Natural killer cell (primary cell): ENCODE measurements at regions not wholly inside any gene's neighbourhood (a gene's known extent, or its start where the extent isn't known, plus 50 kb on each side); places are given as distances from the start of the nearest gene placed in this dataset.

Source experiments
- ATAC-seq, 3 donors: fragments of 150-1000 bp in 2 of 3; fragments of 200-7000 bp in 1 of 3; cut with Tn5 transposase; 1 replicate in 1 of 3; 2 replicates in 2 of 3; pipeline ENCODE4 v1.10.0; 2021; ENCODE audit warnings: mild to moderate bottlenecking in 2 of 3, moderate library complexity in 2 of 3
- DNase-seq, 2 donors: peaks; one replicate each; pipeline versions ENCODE4 v3.0.0 to v3.0.0-alpha.2; 2013 to 2021; ENCODE audit warnings: mixed read lengths in 1 of 2
- H3K27ac ChIP-seq: one replicate; pipeline ENCODE4 v1.5.1; 2013; ENCODE audit warnings: mild to moderate bottlenecking, low read length
- H3K27me3 ChIP-seq: one replicate; pipeline ENCODE4 v1.6.1; 2013; ENCODE audit warnings: low read length; ENCODE audit not compliant: control insufficient read depth, insufficient read depth
- H3K36me3 ChIP-seq: one replicate; pipeline ENCODE4 v1.6.1; 2013; ENCODE audit warnings: low read length; ENCODE audit not compliant: control insufficient read depth, insufficient read depth
- H3K4me1 ChIP-seq: one replicate; pipeline ENCODE4 v1.6.1; 2013; ENCODE audit warnings: low read length; ENCODE audit not compliant: control insufficient read depth, insufficient read depth
- H3K4me3 ChIP-seq: one replicate; pipeline ENCODE4 v1.5.1; 2013; ENCODE audit warnings: low read length
- H3K9me3 ChIP-seq: one replicate; pipeline ENCODE4 v1.6.1; 2013; ENCODE audit warnings: low read length; ENCODE audit not compliant: control insufficient read depth, insufficient read depth
- H3K27ac Mint-ChIP-seq, 2 donors: one replicate each; pipeline ENCODE4 v1.8.0; 2022; ENCODE audit warnings: mild to moderate bottlenecking in 2 of 2, mixed read lengths in 2 of 2, moderate library complexity in 1 of 2
- H3K27me3 Mint-ChIP-seq, 2 donors: one replicate each; pipeline ENCODE4 v1.8.0; 2022; ENCODE audit warnings: low read depth in 2 of 2, mixed read lengths in 2 of 2
- H3K36me3 Mint-ChIP-seq: one replicate; pipeline ENCODE4 v1.8.0; 2022; ENCODE audit warnings: mixed read lengths
- H3K4me1 Mint-ChIP-seq, 2 donors: one replicate each; pipeline ENCODE4 v1.8.0; 2022; ENCODE audit warnings: mixed read lengths in 2 of 2
- H3K4me3 Mint-ChIP-seq: one replicate; pipeline ENCODE4 v1.8.0; 2022; ENCODE audit warnings: mild to moderate bottlenecking, moderate library complexity, mixed read lengths
- H3K9me3 Mint-ChIP-seq, 2 donors: one replicate each; pipeline ENCODE4 v1.8.0; 2022; ENCODE audit warnings: mixed read lengths in 2 of 2
- WGBS: methylation state at CpG from one replicate; pipeline ENCODE4 v1.1.7; 2013; ENCODE audit warnings: missing lambda C conversion rate; ENCODE audit not compliant: insufficient coverage; 5-methylcytosine and 5-hydroxymethylcytosine counted together
- intact Hi-C: fragments of 100-400 bp; cut with micrococcal nuclease; formaldehyde crosslinking; loops from one replicate; pipeline ENCODE4 v1.14.2; 2022
- TF ChIP-seq, protein P1 (sequence below): fragments of 200-600 bp; IDR thresholded peaks from one replicate; pipeline ENCODE4 v1.8.0; 2022; ENCODE audit warnings: antibody characterized with exemption

DNA sequence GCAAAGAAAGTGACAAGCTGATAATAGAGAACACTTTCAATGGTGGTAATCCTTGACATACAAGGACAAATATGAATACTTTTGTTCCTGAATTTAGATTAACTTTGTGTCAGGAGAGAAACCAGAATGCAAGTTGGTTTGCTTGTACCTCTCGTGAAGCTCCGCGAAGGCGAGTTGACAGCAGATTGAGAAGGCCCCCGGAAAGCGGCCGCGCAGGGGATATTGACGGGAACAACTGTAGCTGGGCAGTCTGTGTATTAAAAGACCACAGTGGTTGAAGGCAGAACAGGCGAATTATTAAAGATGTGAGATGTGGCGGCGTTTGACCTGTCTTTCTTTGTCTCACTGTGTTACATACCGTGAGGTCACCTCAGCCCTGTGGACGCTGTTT lies 175.8 kb upstream of the RALGAPA2 start:
- intact Hi-C loops = no loop called here
- Mint-ChIP-seq H3K4me3 (no peak overlapping the region), H3K36me3 (no peaks in the 10 kb centered on the region), H3K27ac (no peak overlapping the region), H3K4me1 (no peaks in the 10 kb centered on the region), H3K9me3 (no peaks in the 10 kb centered on the region), H3K27me3 (peaks cover 6 to 34% of the 10 kb centered on the region in 2 donors)
- Histone ChIP-seq H3K27ac (no peak overlapping the region), H3K4me1 (no peaks in the 10 kb centered on the region), H3K27me3 (no peaks in the 10 kb centered on the region), H3K4me3 (no peak overlapping the region), H3K36me3 (no peaks in the 10 kb centered on the region), H3K9me3 (no peaks in the 10 kb centered on the region)
- 92% methylated on average over 14 of the region's 14 CpGs for WGBS
- no peak for DNase-seq
- TF ChIP-seq, protein P1, sequence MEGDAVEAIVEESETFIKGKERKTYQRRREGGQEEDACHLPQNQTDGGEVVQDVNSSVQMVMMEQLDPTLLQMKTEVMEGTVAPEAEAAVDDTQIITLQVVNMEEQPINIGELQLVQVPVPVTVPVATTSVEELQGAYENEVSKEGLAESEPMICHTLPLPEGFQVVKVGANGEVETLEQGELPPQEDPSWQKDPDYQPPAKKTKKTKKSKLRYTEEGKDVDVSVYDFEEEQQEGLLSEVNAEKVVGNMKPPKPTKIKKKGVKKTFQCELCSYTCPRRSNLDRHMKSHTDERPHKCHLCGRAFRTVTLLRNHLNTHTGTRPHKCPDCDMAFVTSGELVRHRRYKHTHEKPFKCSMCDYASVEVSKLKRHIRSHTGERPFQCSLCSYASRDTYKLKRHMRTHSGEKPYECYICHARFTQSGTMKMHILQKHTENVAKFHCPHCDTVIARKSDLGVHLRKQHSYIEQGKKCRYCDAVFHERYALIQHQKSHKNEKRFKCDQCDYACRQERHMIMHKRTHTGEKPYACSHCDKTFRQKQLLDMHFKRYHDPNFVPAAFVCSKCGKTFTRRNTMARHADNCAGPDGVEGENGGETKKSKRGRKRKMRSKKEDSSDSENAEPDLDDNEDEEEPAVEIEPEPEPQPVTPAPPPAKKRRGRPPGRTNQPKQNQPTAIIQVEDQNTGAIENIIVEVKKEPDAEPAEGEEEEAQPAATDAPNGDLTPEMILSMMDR = no peak
- no peak for ATAC-seq

DNA sequence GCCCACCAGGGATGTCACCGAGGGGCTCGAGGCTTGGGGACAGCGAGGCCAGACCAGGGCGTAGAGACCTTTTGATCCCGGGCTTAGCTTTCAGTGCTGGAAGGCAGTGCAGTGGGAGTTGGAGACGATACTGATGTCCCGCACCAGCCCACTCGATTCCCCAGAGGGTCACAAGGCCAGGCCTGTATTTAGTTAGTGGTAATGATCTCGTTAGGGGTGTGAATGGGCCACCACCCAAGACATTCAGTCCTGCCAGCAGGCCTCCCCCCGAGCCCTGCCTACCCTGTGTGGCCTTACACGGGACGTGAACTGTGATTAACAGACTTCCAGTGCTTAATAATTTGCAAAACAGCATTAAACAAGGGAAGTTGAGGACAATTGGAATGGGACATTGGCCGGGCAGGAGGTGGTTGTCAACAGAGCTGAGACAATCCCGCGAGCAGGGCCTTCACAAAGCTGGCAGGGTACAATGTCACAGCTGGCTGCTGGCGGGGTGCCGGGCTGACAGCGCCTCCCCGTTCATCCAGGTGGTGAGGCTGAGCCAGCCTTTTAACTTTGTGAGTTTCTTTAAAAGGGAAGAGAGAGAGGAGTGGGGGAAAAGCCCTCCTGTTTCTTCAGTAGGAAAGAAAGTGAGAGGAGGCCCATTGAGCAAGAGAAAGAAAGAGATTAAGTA lies 175.3 kb upstream of the RALGAPA2 start:
- no peaks in the 10 kb centered on the region for H3K9me3 Mint-ChIP-seq
- no peaks in the 10 kb centered on the region for H3K27me3 ChIP-seq
- H3K4me1 ChIP-seq = no peaks in the 10 kb centered on the region
- H3K36me3 ChIP-seq = no peaks in the 10 kb centered on the region
- WGBS = 79% methylated on average over 18 of the region's 19 CpGs
- DNase-seq = no peak
- H3K4me3 ChIP-seq = no peak overlapping the region
- H3K27me3 Mint-ChIP-seq = peaks cover 6 to 34% of the 10 kb centered on the region in 2 donors
- H3K27ac Mint-ChIP-seq = no peak overlapping the region
- H3K36me3 Mint-ChIP-seq = no peaks in the 10 kb centered on the region
- no peak for ATAC-seq
- intact Hi-C loops = no loop called here
- H3K4me1 Mint-ChIP-seq = no peaks in the 10 kb centered on the region
- H3K27ac ChIP-seq = no peak overlapping the region
- H3K9me3 ChIP-seq = no peaks in the 10 kb centered on the region
- H3K4me3 Mint-ChIP-seq = no peak overlapping the region
- TF ChIP-seq, protein P1 = no peak

DNA sequence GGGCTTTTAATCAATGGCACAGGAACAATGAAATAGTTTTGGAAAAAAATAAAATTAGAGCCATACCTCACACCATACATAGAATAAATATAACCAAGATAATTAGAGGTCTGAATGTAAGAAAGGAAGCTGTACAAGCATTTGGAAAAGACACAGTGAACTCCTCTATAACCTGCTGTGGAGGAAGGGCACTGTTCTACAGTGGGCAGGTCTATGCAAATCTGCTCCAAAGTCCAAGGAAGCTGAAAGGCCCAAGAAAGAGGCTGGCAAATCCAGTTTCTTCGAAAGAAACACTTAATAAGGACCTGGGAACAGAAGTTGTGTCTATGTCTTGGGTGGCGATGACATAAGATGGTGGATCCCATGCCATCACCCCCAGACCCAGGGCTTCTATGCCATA lies 169.4 kb upstream of the RALGAPA2 start:
- no peak for DNase-seq
- Mint-ChIP-seq H3K4me3 (no peak overlapping the region), H3K4me1 (no peaks in the 10 kb centered on the region), H3K27me3 (peaks cover 3 to 37% of the 10 kb centered on the region in 2 donors), H3K36me3 (no peaks in the 10 kb centered on the region), H3K9me3 (no peaks in the 10 kb centered on the region), H3K27ac (no peak overlapping the region)
- Histone ChIP-seq H3K36me3 (no peaks in the 10 kb centered on the region), H3K27ac (no peak overlapping the region), H3K4me1 (no peaks in the 10 kb centered on the region), H3K9me3 (no peaks in the 10 kb centered on the region), H3K4me3 (no peak overlapping the region), H3K27me3 (no peaks in the 10 kb centered on the region)
- WGBS = 80% methylated on average over 2 of the region's 2 CpGs
- TF ChIP-seq, protein P1 = no peak
- ATAC-seq = no peak
- intact Hi-C loops = no loop called here

DNA sequence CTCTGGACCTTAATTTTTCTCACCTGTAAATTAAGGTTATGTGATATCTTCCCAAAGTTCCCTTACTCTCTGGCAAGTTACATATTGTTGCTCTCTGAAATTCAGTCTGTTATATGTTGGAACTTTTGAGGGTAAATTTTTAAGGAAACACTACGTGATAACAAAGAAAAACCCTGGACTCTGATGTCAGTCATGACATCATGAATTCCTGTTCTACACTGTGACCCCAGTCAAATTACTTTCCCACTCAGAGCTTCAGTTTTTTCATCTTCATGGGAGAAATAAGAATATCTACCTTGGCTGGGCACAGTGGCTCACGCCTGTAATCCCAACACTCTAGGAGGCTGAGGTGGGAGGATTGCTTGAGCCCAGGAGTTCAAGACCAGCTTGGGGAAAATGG lies 164.6 kb upstream of the RALGAPA2 start:
- no CpG with 5 or more reads among the region's 2 CpGs for WGBS
- TF ChIP-seq, protein P1 = no peak
- H3K36me3 ChIP-seq = no peaks in the 10 kb centered on the region
- Mint-ChIP-seq H3K27me3 (peaks cover 3 to 51% of the 10 kb centered on the region in 2 donors), H3K4me1 (no peaks in the 10 kb centered on the region), H3K9me3 (no peaks in the 10 kb centered on the region), H3K27ac (no peak overlapping the region), H3K4me3 (no peak overlapping the region), H3K36me3 (no peaks in the 10 kb centered on the region)
- H3K27me3 ChIP-seq = no peaks in the 10 kb centered on the region
- intact Hi-C loops = no loop called here
- no peaks in the 10 kb centered on the region for H3K9me3 ChIP-seq
- no peak for ATAC-seq
- no peak overlapping the region for H3K4me3 ChIP-seq
- no peak for DNase-seq
- H3K27ac ChIP-seq = no peak overlapping the region
- H3K4me1 ChIP-seq = no peaks in the 10 kb centered on the region
